GM12878 (cell line): ENCODE measurements at regions not wholly inside any gene's neighbourhood (a gene's known extent, or its start where the extent isn't known, plus 50 kb on each side); places are given as distances from the start of the nearest gene placed in this dataset.

Experiments used
- ATAC-seq: fragments of 200-7000 bp; cut with Tn5 transposase; 3 replicates; pipeline ENCODE4 v1.9.1; 2020; ENCODE audit warnings: mild to moderate bottlenecking, moderate library complexity
- BruUV-seq: library from RNA; stranded (reverse); fragments of 400-500 nt; replicated peaks from 2 replicates; lab custom pipeline; 2021; lab: Mats Ljungman, UMichigan
- CTCF ChIA-PET: fragments of 300-600 bp; sonication (Branson Sonifier 250); formaldehyde crosslinking; extraction: SDS; loops from one replicate; lab custom pipeline; 2021; ENCODE audit warnings: inconsistent platforms; lab: Yijun Ruan, JAX
- POLR2A ChIA-PET: fragments of 350-600 bp; formaldehyde crosslinking; extraction: SDS; loops from one replicate; lab custom pipeline; 2021; ENCODE audit warnings: inconsistent platforms; lab: Charles Lee
- RAD21 ChIA-PET: fragments of 300-600 bp; sonication (Branson Sonifier 250); formaldehyde crosslinking; loops from one replicate; lab custom pipeline; 2023; ENCODE audit warnings: antibody characterized with exemption; ENCODE audit not compliant: unreplicated experiment; lab: Charles Lee
- SMC1A ChIA-PET: fragments of 300-600 bp; sonication (Branson Sonifier 250); formaldehyde crosslinking; loops from one replicate; lab custom pipeline; 2023; ENCODE audit not compliant: unreplicated experiment, uncharacterized antibody; lab: Charles Lee
- DNase-seq: peaks from one replicate; pipeline ENCODE4 v3.0.0-alpha.2; 2011; ENCODE audit warnings: low read depth, low spot score
- FAIRE-seq: peaks from 3 replicates; lab custom pipeline; 2011; peaks lifted over from hg19 to GRCh38; lab: Jason Lieb, UNC
- H2AFZ ChIP-seq: 2 replicates; pipeline ENCODE4 v1.6.0; 2011; ENCODE audit warnings: low read depth, low read length, control low read depth; ENCODE audit not compliant: control insufficient read depth
- H3K27ac ChIP-seq: 2 replicates; pipeline ENCODE4 v1.5.1; 2011; ENCODE audit warnings: control low read depth; ENCODE audit not compliant: control insufficient read depth, insufficient read depth
- H3K27me3 ChIP-seq, 2 experiments: replicated peaks in 1 of 2; 2 replicates each; pipeline versions ENCODE4 v1.6.0 to v1.6.1; 2011; ENCODE audit warnings: low read length in 1 of 2; ENCODE audit not compliant: control insufficient read depth in 2 of 2, insufficient read depth in 2 of 2
- H3K36me3 ChIP-seq, 2 experiments: 2 replicates each; pipeline ENCODE4 v1.5.1; 2011; ENCODE audit warnings: low read length in 1 of 2; ENCODE audit not compliant: control insufficient read depth in 2 of 2, insufficient read depth in 2 of 2
- H3K4me1 ChIP-seq: 2 replicates; pipeline ENCODE4 v1.6.1; 2011; ENCODE audit warnings: mild to moderate bottlenecking, low read length, moderate library complexity, mixed read lengths; ENCODE audit not compliant: control insufficient read depth, insufficient read depth
- H3K4me2 ChIP-seq: 2 replicates; pipeline ENCODE4 v1.6.0; 2011; ENCODE audit warnings: control low read depth; ENCODE audit not compliant: control insufficient read depth, insufficient read depth
- H3K4me3 ChIP-seq: fragments of 200-600 bp; sonication (generic); 2 replicates; pipeline ENCODE4 v1.5.1; 2016
- H3K79me2 ChIP-seq: 2 replicates; pipeline ENCODE4 v1.6.0; 2011; ENCODE audit warnings: low read length; ENCODE audit not compliant: control insufficient read depth, insufficient read depth
- H3K9ac ChIP-seq: 2 replicates; pipeline ENCODE4 v1.8.0; 2011; ENCODE audit warnings: low read length, control low read depth, mixed read lengths; ENCODE audit not compliant: control insufficient read depth, insufficient read depth
- H3K9me3 ChIP-seq: replicated peaks from 3 replicates; pipeline ENCODE4 v1.5.1; 2011; ENCODE audit warnings: mild to moderate bottlenecking, low read length; ENCODE audit not compliant: control insufficient read depth, insufficient read depth
- H4K20me1 ChIP-seq: 2 replicates; pipeline ENCODE4 v1.6.0; 2011; ENCODE audit not compliant: control insufficient read depth, insufficient read depth
- BHLHE40 ChIP-seq, 2 experiments: fragments of 450-650 bp in 1 of 2; IDR thresholded peaks; 2 replicates each; pipeline ENCODE4 v1.6.1; 2011 to 2017; ENCODE audit warnings: low read depth in 2 of 2, borderline replicate concordance in 1 of 2, improper control_type of control experiment in 1 of 2, low read length in 1 of 2, mild to moderate bottlenecking in 1 of 2
- CBX3 ChIP-seq: fragments of 200-600 bp; sonication (generic); IDR thresholded peaks from 2 replicates; pipeline ENCODE4 v1.6.1; 2016; ENCODE audit warnings: low read depth, borderline replicate concordance
- CREM ChIP-seq: IDR thresholded peaks from 2 replicates; pipeline ENCODE4 v1.6.1; 2014; ENCODE audit warnings: antibody characterized with exemption, low read depth
- EP300 ChIP-seq, 2 experiments: fragments of 150-350 bp in 1 of 2; IDR thresholded peaks; 2 replicates each; pipeline ENCODE4 v1.6.1; 2011 to 2012; ENCODE audit warnings: low read depth in 2 of 2, low read length in 2 of 2, borderline replicate concordance in 1 of 2, improper control_type of control experiment in 1 of 2, inconsistent platforms in 1 of 2; ENCODE audit not compliant: control insufficient read depth in 1 of 2
- FOS ChIP-seq: IDR thresholded peaks from 3 replicates; pipeline ENCODE4 v1.6.1; 2011; ENCODE audit warnings: borderline replicate concordance; ENCODE audit not compliant: insufficient read length; ENCODE audit errors: extremely low read depth
- HDAC2 ChIP-seq: fragments of 200-600 bp; sonication (generic); IDR thresholded peaks from 2 replicates; pipeline ENCODE4 v1.6.1; 2017
- HDGF ChIP-seq: fragments of 450-650 bp; IDR thresholded peaks from 2 replicates; pipeline ENCODE4 v1.6.1; 2016; ENCODE audit warnings: antibody characterized with exemption
- HSF1 ChIP-seq: fragments of 150-350 bp; IDR thresholded peaks from 2 replicates; pipeline ENCODE4 v1.6.1; 2014; ENCODE audit warnings: mild to moderate bottlenecking, low read depth, low read length
- KAT2A ChIP-seq: conservative IDR thresholded peaks from 2 replicates; pipeline ENCODE4 v1.6.1; 2011; ENCODE audit warnings: low read depth, low read length; ENCODE audit not compliant: control insufficient read depth
- MEF2A ChIP-seq: IDR thresholded peaks from 2 replicates; pipeline ENCODE4 v1.6.1; 2011; ENCODE audit warnings: low read depth, mild to moderate bottlenecking, low read length, moderate library complexity; ENCODE audit not compliant: insufficient read depth
- NFYA ChIP-seq: IDR thresholded peaks from 2 replicates; pipeline ENCODE4 v1.6.1; 2011; ENCODE audit warnings: low read depth, mild to moderate bottlenecking, low read length, improper control_type of control experiment, borderline replicate concordance
- POLR2AphosphoS2 ChIP-seq: IDR thresholded peaks from 2 replicates; pipeline ENCODE4 v1.6.1; 2011; ENCODE audit warnings: low read depth, mild to moderate bottlenecking, low read length, improper control_type of control experiment, moderate library complexity
- POU2F2 ChIP-seq: IDR thresholded peaks from 3 replicates; pipeline ENCODE4 v1.6.1; 2011; ENCODE audit warnings: low read depth, mild to moderate bottlenecking, low read length, borderline replicate concordance
- SMAD1 ChIP-seq: fragments of 450-650 bp; IDR thresholded peaks from 2 replicates; pipeline ENCODE4 v1.6.1; 2018; ENCODE audit warnings: mild to moderate bottlenecking, low read depth; ENCODE audit not compliant: partially characterized antibody
- TAF1 ChIP-seq: IDR thresholded peaks from 2 replicates; pipeline ENCODE4 v1.6.1; 2011; ENCODE audit warnings: mild to moderate bottlenecking, low read depth, low read length, borderline replicate concordance
- ZNF217 ChIP-seq: fragments of 450-650 bp; IDR thresholded peaks from 2 replicates; pipeline ENCODE4 v1.6.1; 2017; ENCODE audit warnings: antibody characterized with exemption, mild to moderate bottlenecking
- ZNF274 ChIP-seq: IDR thresholded peaks from one replicate; pipeline ENCODE4 v1.8.0; 2011; ENCODE audit not compliant: insufficient read length, insufficient read depth
- ZNF384 ChIP-seq: IDR thresholded peaks from 2 replicates; pipeline ENCODE4 v1.6.1; 2012; ENCODE audit warnings: low read depth, mild to moderate bottlenecking, low read length, improper control_type of control experiment, borderline replicate concordance
- ZNF592 ChIP-seq: fragments of 450-650 bp; IDR thresholded peaks from 2 replicates; pipeline ENCODE4 v1.6.1; 2017; ENCODE audit warnings: mild to moderate bottlenecking, moderate library complexity
- WGBS: methylation state at CpG from one replicate; pipeline ENCODE4 v1.1.6; 2016; ENCODE audit warnings: low lambda C conversion rate; ENCODE audit not compliant: insufficient replicate concordance, insufficient coverage; ENCODE audit errors: missing lambda C conversion rate; 5-methylcytosine and 5-hydroxymethylcytosine counted together
- in situ Hi-C: fragments of 300-500 bp; cut with MboI; formaldehyde crosslinking; loops from 9 replicates; pipeline ENCODE4 v1.14.3; 2018; ENCODE audit warnings: mixed read lengths
- intact Hi-C: fragments of 100-400 bp; cut with micrococcal nuclease; formaldehyde crosslinking; loops from one replicate; pipeline ENCODE4 v1.14.2; 2022; ENCODE audit not compliant: unreplicated experiment

GRCh38 chr10:78740976-78741915 is 327.5 kb upstream of the ZMIZ1 start:
- Histone ChIP-seq H3K9ac (no peak overlapping the region), H3K4me3 (no peak overlapping the region), H3K36me3 (no peaks in the 10 kb centered on the region), H3K4me1 (no peaks in the 10 kb centered on the region), H2AFZ (no peak overlapping the region), H3K27ac (no peak overlapping the region), H3K79me2 (no peaks in the 10 kb centered on the region), H3K27me3 (no peaks in the 10 kb centered on the region; a peak in 1 of 4 replicates), H3K4me2 (no peak overlapping the region), H4K20me1 (no peaks in the 10 kb centered on the region), H3K9me3 (no peaks in the 10 kb centered on the region)
- BruUV-seq, result no TSS peak
- intact Hi-C loops, result no loop called here
- 27% methylated on average over 5 of the region's 5 CpGs for WGBS
- ChIA-PET CTCF (no interaction called here), RAD21 (no interaction called here), POLR2A (no interaction called here), SMC1A (no interaction called here)
- TF ChIP-seq KAT2A, result no peak
- TF ChIP-seq BHLHE40 (IDR thresholded peaks at IDR 0.05; ENCODE audit: borderline replicate concordance in 1 of 2, low read depth in 2 of 2, low read length in 1 of 2), result no peak
- no peak for TF ChIP-seq HSF1
- TF ChIP-seq ZNF274, result no peak
- no peak for TF ChIP-seq ZNF217
- no peak for TF ChIP-seq ZNF592
- no peak for TF ChIP-seq POLR2AphosphoS2
- no peak for TF ChIP-seq SMAD1
- no peak for TF ChIP-seq HDGF
- TF ChIP-seq EP300 (IDR thresholded peaks at IDR 0.05; ENCODE audit: borderline replicate concordance in 1 of 2, control insufficient read depth in 1 of 2, low read depth in 2 of 2, low read length in 2 of 2), result no peak
- no peak for TF ChIP-seq HDAC2
- TF ChIP-seq CREM, result no peak
- no peak for TF ChIP-seq FOS
- TF ChIP-seq NFYA, result no peak
- no peak for TF ChIP-seq CBX3
- no peak for TF ChIP-seq TAF1
- TF ChIP-seq MEF2A, result no peak
- no peak for TF ChIP-seq ZNF384
- TF ChIP-seq POU2F2, result no peak
- in situ Hi-C loops, result no loop called here
- FAIRE-seq (no peak), ATAC-seq (no peak), DNase-seq (no peak)
